GM12873 (cell line): ENCODE measurements at regions not wholly inside any gene's neighbourhood (a gene's known extent, or its start where the extent isn't known, plus 50 kb on each side); places are given as distances from the start of the nearest gene placed in this dataset.

ENCODE experiments used
- TF ChIP-seq, protein P1 (sequence below): IDR thresholded peaks from 2 replicates; pipeline ENCODE4 v1.5.1; 2012; ENCODE audit warnings: low read depth, mild to moderate bottlenecking, moderate library complexity, low read length, control low read depth; ENCODE audit not compliant: insufficient read depth; ENCODE audit errors: missing control alignments

DNA sequence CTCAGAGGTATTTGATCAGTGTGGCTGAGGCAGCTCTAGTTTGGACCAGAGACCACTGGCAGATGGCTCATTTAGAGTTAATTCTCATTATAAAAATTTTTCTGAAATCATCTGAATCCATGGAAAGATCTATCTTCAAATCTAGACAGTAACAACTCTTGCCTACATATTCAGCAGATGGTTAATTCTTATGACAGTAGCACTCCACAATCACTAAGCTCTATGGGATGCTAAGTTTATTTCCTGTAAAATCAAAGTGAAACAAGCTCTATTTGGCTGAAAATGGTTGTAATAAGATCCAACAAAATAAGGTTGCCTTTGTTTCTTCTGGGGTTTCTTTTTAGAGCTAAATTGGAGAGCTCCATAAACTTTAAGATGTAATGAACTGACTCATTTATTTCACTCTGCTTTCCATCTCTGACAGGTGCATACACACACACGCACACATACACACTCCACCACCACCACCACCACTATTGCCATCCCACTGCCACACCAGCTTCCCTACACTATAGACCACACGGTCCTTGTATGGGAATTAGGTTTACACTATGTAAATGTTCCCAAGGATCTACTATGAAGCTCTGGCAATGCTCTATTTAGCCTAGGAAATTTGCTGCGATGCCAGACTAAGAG lies 293.1 kb downstream of the RPAP3 start:
- TF ChIP-seq, protein P1, sequence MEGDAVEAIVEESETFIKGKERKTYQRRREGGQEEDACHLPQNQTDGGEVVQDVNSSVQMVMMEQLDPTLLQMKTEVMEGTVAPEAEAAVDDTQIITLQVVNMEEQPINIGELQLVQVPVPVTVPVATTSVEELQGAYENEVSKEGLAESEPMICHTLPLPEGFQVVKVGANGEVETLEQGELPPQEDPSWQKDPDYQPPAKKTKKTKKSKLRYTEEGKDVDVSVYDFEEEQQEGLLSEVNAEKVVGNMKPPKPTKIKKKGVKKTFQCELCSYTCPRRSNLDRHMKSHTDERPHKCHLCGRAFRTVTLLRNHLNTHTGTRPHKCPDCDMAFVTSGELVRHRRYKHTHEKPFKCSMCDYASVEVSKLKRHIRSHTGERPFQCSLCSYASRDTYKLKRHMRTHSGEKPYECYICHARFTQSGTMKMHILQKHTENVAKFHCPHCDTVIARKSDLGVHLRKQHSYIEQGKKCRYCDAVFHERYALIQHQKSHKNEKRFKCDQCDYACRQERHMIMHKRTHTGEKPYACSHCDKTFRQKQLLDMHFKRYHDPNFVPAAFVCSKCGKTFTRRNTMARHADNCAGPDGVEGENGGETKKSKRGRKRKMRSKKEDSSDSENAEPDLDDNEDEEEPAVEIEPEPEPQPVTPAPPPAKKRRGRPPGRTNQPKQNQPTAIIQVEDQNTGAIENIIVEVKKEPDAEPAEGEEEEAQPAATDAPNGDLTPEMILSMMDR: no peak

- TF ChIP-seq, protein P1: no peak
Observed at GRCh38 chr12:47411966-47412365, 293.9 kb downstream of the RPAP3 start.

- TF ChIP-seq, protein P1: no peak
Observed at GRCh38 chr12:47410862-47411261, 295.0 kb downstream of the RPAP3 start.

GRCh38 chr12:47410383-47410782 lies 295.4 kb downstream of the RPAP3 start:
- TF ChIP-seq, protein P1: no peak

- TF ChIP-seq, protein P1: no peak
Observed at GRCh38 chr12:47409310-47409987, 296.4 kb downstream of the RPAP3 start.

- TF ChIP-seq, protein P1: peak; percentile 76
Observed at GRCh38 chr12:47408171-47408871, 297.5 kb downstream of the RPAP3 start.

DNA sequence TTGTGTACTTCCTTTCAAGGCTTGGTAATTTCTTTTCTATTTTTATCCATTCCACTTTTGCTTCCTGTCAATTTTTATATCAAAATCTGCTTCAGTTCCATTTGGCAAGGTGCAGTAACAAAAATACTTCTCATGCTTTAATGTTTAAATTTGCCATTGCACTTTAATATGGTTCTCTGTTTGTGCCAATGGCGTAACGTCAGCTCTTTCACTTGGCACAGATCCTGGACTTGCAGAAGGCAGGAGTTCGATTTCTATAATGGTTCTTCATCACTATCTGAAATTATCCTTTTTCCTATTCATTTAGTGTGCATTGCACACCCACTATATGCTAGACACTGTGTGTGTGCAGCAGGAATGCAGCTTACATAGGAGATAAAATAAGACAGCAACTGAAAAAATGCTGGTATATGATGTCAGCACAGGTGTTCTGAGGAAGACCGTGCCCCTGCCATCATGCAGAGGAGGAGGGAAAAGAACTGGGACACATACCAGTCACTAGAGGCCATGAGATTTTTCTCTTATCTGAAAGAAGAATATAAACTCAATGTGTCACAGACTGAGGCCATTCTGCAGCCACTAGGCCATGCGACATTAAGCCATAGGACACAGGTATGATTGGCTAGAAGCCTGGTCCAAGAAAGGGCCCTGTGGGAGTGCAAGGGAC lies 298.2 kb downstream of the RPAP3 start:
- TF ChIP-seq, protein P1: no peak
